DMS153 treated with DMSO at 0.1 percent for 48 hours (cell line): ENCODE measurements at regions not wholly inside any gene's neighbourhood (a gene's known extent, or its start where the extent isn't known, plus 50 kb on each side); places are given as distances from the start of the nearest gene placed in this dataset.

ENCODE experiments used
- DNase-seq: peaks from one replicate; lab custom pipeline; 2025; ENCODE audit not compliant: unreplicated experiment; lab: John Stamatoyannopoulos, UW

DNA sequence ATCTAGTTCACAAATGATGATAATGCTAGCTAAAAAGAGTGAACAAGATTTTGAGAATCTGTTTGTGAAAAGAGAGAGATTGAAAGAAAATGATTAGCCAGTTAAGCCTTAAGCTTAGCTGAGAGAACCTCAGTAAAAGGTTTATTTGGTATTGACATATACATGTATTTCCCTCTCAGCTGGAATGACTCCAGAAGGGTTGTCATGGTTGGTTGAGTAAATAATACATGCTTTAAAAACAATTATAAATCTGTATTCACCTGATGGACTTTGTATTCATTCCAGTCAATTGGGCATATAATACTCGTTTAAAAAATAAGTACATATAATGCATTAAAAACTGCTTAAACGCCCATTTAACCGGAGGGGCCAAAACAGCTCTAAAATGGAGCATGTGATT lies 181.4 kb downstream of the GRB14 start:
- DNase-seq, result no peak

GRCh38 chr2:164439235-164439634 lies 182.0 kb downstream of the GRB14 start:
- no peak for DNase-seq

DNA sequence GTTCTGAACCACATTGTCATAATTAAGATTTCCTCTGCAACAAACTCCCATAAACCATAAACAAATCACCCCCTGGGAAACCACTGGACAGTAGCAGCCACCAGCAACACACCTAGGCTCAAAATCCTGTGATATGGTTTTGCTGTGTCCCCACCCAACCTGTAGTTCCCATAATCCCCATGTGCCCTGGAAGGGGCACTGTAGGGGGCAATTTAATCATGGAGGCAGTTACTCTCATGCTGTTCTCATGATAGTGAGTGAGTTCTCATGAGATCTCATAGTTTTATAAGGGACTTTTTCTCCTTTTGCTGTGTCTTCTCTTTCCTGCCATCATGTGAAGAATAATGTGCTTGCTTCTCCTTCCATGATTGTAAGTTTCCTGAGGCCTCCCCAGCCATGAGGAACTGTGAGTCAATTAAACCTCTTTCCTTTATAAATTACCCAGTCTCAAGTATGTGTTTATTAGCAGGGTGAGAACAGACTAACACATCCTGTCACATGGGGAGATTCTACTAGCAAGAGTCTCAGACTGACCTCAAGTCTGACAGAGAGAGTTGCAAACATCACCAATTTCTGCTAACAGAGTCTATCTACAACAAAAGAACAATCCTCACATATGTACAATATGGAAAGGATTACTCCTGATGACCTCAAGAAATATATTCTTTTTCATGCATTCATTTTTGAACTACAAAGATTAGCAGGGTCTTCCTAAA lies 182.6 kb downstream of the GRB14 start:
- no peak for DNase-seq

DNA sequence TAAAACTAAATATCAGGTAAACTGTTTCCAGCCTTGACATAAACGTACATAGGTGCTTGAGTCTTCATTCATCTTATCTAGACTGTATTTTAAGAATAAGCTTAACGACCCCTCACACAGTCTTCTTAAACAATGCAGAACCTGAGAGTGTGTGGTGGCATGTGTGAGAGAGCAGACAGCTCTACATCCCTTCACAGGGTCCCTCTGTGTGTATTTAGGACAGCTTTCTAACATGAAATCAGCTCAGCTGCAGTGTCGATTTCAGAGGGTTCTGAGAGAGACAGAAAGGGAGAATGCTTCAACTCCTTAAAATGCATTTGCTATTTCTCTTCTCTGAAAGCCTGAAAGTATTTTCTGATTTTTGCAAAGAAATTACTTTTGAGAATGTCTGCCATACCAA lies 185.2 kb downstream of the GRB14 start:
- DNase-seq, result no peak

- peak; percentile 11 for DNase-seq
Observed at GRCh38 chr2:164430166-164430783, 191.0 kb downstream of the GRB14 start.

- no peak for DNase-seq
Observed at GRCh38 chr2:164429354-164429753, 191.9 kb downstream of the GRB14 start.

GRCh38 chr2:164427111-164427510 lies 194.2 kb downstream of the GRB14 start:
- no peak for DNase-seq

DNA sequence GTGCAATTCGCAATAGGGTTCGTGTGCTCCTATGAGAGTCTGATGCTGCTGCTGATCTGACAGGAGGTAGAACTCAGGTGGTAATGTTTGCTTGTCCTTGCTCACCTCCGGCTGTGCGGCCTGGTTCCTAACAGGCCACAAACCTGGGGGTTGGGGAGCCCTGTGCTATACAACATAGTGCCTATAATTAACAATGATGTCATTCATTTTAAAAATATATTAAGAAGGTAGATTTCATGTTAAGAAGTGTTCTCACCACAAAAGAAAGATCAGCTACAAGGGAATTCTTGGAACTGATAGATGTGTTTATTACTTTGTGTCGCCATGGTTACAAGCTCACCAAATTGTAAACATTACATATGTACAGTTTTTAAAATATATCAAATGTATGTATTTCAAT lies 200.5 kb downstream of the GRB14 start:
- no peak for DNase-seq

DNA sequence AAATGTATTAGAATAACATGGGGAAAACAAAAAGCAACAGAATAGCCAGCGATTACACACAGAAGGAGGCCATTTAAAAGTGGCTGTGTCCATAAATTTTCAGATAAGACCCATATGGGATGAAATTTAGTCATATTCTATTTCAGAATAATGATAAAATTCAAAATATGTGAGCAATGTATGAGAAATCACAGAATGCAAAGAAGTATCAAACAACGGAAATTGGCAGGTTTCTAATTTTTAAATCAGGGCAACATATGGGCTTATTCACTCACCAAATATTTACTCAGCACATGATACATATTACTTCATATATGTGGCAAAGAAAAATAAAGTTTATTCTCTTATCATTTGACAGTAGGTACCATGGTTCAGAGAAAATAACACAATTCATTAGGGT lies 208.5 kb downstream of the GRB14 start:
- no peak for DNase-seq

DNA sequence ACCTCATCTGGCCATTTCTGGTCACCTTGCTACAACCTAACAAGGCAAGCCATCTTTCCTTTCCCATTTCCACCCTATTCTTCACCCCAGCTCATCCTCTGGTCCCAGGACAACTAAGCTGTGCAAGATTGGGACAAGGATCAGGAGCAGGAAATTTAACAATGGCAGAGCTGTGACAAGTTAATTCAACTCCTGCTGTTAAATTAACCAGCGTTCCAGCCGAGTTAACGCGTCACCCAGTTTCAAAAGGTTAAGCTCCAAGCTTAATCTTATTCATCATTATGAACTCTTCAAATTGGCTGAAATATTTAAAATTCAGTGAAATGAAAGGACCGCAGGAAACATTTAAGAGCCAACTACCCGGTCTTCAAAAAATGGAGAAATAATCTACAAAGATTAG lies 231.9 kb downstream of the GRB14 start:
- DNase-seq, result no peak

DNA sequence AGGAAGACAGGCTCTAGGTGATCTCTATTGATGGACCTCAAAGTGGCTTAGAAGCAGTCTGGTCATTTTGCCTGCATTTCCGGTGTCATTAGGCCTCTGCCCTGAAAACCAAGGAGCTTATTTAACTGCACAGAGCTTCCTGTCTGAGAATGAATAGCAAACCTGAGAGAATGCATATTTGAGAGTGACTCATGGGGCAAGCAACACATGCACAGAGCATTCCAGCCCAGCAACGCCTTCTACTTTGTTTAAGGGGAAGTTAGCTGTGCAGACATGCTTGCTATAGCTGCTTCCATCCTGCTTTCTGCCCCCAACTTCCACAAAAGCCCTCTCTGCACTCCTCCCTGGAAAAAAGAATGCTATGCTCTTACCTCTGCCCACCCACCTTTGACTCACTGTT lies 232.8 kb downstream of the GRB14 start:
- no peak for DNase-seq

DNA sequence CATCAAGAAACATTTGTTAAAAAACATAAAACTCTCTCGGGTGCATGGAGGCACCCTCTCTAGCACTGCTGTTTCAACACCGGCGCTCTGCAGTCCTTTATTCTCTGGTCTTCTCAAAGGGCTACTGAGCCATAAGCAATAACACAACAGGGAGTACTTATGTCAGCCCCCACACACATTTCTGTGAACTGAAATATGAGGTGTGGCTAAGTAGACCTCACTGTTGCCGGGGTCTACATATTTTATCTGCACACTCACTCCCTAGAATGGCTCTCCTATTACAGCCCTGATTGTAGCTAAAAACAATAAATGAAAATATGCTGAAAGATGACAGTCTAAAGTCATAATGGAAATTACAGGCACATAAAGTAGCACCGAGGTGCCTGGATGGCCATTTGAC lies 235.1 kb downstream of the GRB14 start:
- DNase-seq, result no peak

DNA sequence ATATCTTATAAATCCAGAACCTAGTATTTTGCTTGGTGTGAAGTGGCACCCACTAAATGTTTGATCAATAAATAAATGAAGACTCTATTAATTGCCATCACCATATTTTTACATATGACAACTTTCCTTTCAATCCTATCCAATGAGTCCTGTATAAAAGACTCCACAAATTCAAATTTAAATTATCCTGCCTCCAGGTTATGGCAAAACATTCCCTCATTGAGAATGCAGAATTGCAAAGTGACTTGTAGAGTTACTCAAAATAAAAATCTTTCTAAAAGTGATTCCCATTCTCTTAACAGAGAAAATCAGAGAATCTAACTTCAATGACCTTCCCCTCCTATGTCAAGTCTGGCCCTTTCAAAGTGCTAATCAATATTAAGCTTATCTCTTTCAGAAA lies 236.8 kb downstream of the GRB14 start:
- DNase-seq, result no peak

DNA sequence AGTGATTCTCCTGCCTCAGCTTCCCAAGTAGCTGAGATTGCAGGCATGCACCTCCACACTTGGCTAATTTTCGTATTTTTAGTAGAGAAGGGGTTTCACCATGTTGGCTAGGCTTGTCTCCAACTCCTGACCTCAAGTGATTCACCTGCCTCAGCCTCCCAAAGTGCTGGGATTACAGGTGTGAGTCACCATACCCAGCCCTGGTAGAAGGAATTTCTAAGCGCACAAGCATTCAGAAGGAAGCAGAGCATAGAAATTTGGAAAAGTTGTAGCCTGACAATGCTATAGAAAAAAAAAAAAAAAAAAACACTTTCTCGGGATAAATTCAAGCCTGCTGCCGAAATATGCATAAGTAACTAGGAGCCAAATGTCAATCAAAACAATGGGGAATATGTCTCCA lies 249.4 kb downstream of the GRB14 start:
- DNase-seq, result no peak

GRCh38 chr2:164369366-164369765 lies 251.9 kb downstream of the GRB14 start:
- DNase-seq, result no peak

DNA sequence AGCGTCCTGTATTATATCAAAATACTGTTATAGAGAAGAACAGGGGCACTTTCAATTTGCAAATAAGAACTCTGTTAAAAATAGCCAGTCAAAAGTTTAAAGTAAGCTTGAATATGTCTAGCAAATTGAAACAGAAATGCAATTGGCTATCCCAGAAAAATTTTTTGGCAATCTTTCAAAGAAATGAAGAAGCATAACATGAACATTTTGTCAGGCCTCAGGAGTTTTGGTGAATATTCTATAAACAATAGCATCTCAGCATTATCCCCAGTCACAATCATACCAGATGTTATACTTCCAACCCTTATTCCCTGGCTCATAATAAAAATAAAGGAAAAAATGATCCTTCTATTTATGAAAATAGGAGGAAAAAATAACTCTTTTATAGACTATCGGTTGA lies 252.4 kb downstream of the GRB14 start:
- no peak for DNase-seq

GRCh38 chr2:164363646-164364045 lies 257.6 kb downstream of the GRB14 start:
- no peak for DNase-seq

- no peak for DNase-seq
Observed at GRCh38 chr2:164351536-164351935, 269.7 kb downstream of the GRB14 start.

- DNase-seq, result peak; percentile 38
Observed at GRCh38 chr2:164335947-164336346, 285.3 kb downstream of the GRB14 start.

DNA sequence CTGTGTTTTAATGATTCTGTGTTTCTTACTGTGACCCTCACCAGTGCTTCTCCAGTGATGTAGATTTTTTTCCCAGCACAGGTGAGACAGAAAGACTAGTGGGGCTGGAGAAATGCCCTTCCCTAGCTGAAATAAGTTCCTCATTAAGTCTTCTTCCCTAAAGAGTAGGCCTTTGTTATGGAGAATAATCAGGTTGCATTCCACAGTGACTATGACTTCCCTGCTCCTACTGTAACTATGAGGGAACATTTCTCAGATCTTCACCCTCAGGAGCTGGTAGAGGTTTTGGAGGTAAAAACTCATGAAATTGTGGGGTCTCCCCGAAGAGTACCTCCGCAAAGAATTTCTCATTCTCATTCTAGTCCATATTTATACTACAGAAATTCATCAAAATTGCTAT lies 286.2 kb downstream of the GRB14 start:
- no peak for DNase-seq

GRCh38 chr2:164328310-164328709 lies 293.0 kb downstream of the GRB14 start:
- no peak for DNase-seq

DNA sequence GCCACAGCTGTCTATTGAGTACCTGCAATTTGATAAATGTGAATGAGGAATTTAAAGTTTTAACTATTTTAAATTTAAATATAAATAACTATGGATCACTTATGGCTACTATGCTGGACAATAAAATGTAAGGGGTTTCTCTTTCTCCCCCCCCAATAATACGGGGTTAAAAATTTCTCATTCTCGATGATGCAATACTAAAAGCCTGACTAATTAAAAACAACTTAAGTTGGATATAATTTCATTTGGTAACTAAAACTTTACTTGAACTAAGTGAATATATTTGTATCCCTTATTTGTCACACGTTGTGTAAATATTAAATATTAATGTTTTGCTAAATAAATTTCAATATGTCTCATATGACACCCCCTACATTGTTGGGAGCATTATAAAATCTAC lies 297.3 kb downstream of the GRB14 start:
- DNase-seq, result no peak

- peak; percentile 63 for DNase-seq
Observed at GRCh38 chr2:164314148-164314547, 307.1 kb downstream of the GRB14 start.
